Neural cell (in vitro differentiated cells): ENCODE measurements at regions not wholly inside any gene's neighbourhood (a gene's known extent, or its start where the extent isn't known, plus 50 kb on each side); places are given as distances from the start of the nearest gene placed in this dataset.

Experiments
- H2AFZ ChIP-seq: fragments of 200-600, 300-800 bp; sonication (generic), shearing (Covaris generic); 2 replicates; pipeline ENCODE4 v1.6.0; 2014; ENCODE audit warnings: low read depth, mild to moderate bottlenecking, antibody characterized with exemption, low read length, moderate library complexity
- H3F3A ChIP-seq: fragments of 200-600 bp; shearing (Covaris generic); 2 replicates; pipeline ENCODE4 v1.6.1; 2016; ENCODE audit warnings: mild to moderate bottlenecking, moderate library complexity, mixed read lengths, antibody characterized with exemption, low read length; ENCODE audit not compliant: insufficient read depth, poor library complexity, severe bottlenecking
- H3K27ac ChIP-seq: fragments of 200-600, 300-800 bp; sonication (generic), shearing (Covaris generic); 2 replicates; pipeline ENCODE4 v1.5.1; 2014; ENCODE audit warnings: mild to moderate bottlenecking, low read length, moderate library complexity
- H3K27me3 ChIP-seq: fragments of 300-800, 200-600 bp; sonication (generic), shearing (Covaris generic); 2 replicates; pipeline ENCODE4 v1.6.0; 2014; ENCODE audit warnings: mild to moderate bottlenecking, low read depth, low read length, moderate library complexity; ENCODE audit not compliant: insufficient read depth
- H3K36me3 ChIP-seq: fragments of 300-800, 200-600 bp; sonication (generic), shearing (Covaris generic); 2 replicates; pipeline ENCODE4 v1.5.1; 2014; ENCODE audit warnings: mild to moderate bottlenecking, antibody characterized with exemption, low read length, moderate library complexity; ENCODE audit not compliant: insufficient read depth
- H3K4me2 ChIP-seq: fragments of 300-800, 200-600 bp; sonication (generic), shearing (Covaris generic); 2 replicates; pipeline ENCODE4 v1.6.0; 2014; ENCODE audit warnings: mild to moderate bottlenecking, low read length
- H3K4me3 ChIP-seq: fragments of 300-800, 200-600 bp; sonication (generic), shearing (Covaris generic); 2 replicates; pipeline ENCODE4 v1.5.1; 2014; ENCODE audit warnings: mild to moderate bottlenecking, low read length, moderate library complexity
- H3K79me2 ChIP-seq: fragments of 200-600 bp; shearing (Covaris generic); replicated peaks from 2 replicates; pipeline ENCODE4 v1.6.0; 2014; ENCODE audit warnings: mild to moderate bottlenecking, low read length, moderate library complexity; ENCODE audit not compliant: insufficient read depth
- H3K9ac ChIP-seq: fragments of 300-800, 200-600 bp; sonication (generic), shearing (Covaris generic); 2 replicates; pipeline ENCODE4 v1.6.1; 2016; ENCODE audit warnings: mild to moderate bottlenecking, low read length, mixed read lengths
- H3K9me2 ChIP-seq: fragments of 200-600 bp; shearing (Covaris generic); 2 replicates; pipeline ENCODE4 v1.6.1; 2016; ENCODE audit warnings: mild to moderate bottlenecking, low read length, mixed read lengths; ENCODE audit not compliant: insufficient read depth
- H3K9me3 ChIP-seq: fragments of 200-600, 300-800 bp; sonication (generic), shearing (Covaris generic); 2 replicates; pipeline ENCODE4 v1.6.1; 2016; ENCODE audit warnings: mild to moderate bottlenecking, mixed run types, low read length, moderate library complexity, mixed read lengths
- H4K20me1 ChIP-seq: fragments of 200-600 bp; shearing (Covaris generic); 2 replicates; pipeline ENCODE4 v1.6.1; 2016; ENCODE audit warnings: mild to moderate bottlenecking, mixed run types; ENCODE audit not compliant: insufficient read depth
- CTCF ChIP-seq: fragments of 450-650 bp; IDR thresholded peaks from 2 replicates; pipeline ENCODE4 v1.5.1; 2014; ENCODE audit warnings: antibody characterized with exemption, mild to moderate bottlenecking, moderate library complexity; ENCODE audit not compliant: poor library complexity, severe bottlenecking
- EP300 ChIP-seq: fragments of 450-650 bp; conservative IDR thresholded peaks from 2 replicates; pipeline ENCODE4 v1.6.1; 2014; ENCODE audit warnings: antibody characterized with exemption, mild to moderate bottlenecking, moderate library complexity; ENCODE audit not compliant: poor library complexity, severe bottlenecking
- EZH2 ChIP-seq: fragments of 200-600, 300-800 bp; shearing (Covaris generic), sonication (generic); IDR thresholded peaks from 2 replicates; pipeline ENCODE4 v1.6.1; 2014; ENCODE audit warnings: antibody characterized with exemption, low read length, borderline replicate concordance, mild to moderate bottlenecking; ENCODE audit not compliant: insufficient read depth, poor library complexity, severe bottlenecking
- MXI1 ChIP-seq: fragments of 450-650 bp; conservative IDR thresholded peaks from 2 replicates; pipeline ENCODE4 v1.6.1; 2014; ENCODE audit warnings: antibody characterized with exemption, mild to moderate bottlenecking; ENCODE audit not compliant: poor library complexity, severe bottlenecking
- POLR2AphosphoS5 ChIP-seq: IDR thresholded peaks from 2 replicates; pipeline ENCODE4 v1.6.1; 2012
- RAD21 ChIP-seq: fragments of 450-650 bp; conservative IDR thresholded peaks from 2 replicates; pipeline ENCODE4 v1.6.1; 2014; ENCODE audit warnings: antibody characterized with exemption, mild to moderate bottlenecking, moderate library complexity
- REST ChIP-seq: IDR thresholded peaks from 2 replicates; pipeline ENCODE4 v1.6.1; 2012; ENCODE audit warnings: borderline replicate concordance
- SMC3 ChIP-seq: fragments of 450-650 bp; conservative IDR thresholded peaks from 2 replicates; pipeline ENCODE4 v1.6.1; 2014; ENCODE audit warnings: antibody characterized with exemption, mild to moderate bottlenecking, moderate library complexity; ENCODE audit not compliant: poor library complexity
- TAF1 ChIP-seq: IDR thresholded peaks from 2 replicates; pipeline ENCODE4 v1.6.1; 2012; ENCODE audit warnings: low read depth

- no peak for TF ChIP-seq REST
- TF ChIP-seq TAF1, result no peak
- TF ChIP-seq EP300, result no peak
- no peak for TF ChIP-seq SMC3
- no peak for TF ChIP-seq RAD21
- no peak for TF ChIP-seq POLR2AphosphoS5
- TF ChIP-seq MXI1, result no peak
- TF ChIP-seq EZH2, result no peak
- TF ChIP-seq CTCF, result no peak
- Histone ChIP-seq H3K27me3 (no peaks in the 10 kb centered on the region), H3K9ac (no peak overlapping the region), H2AFZ (no peak overlapping the region), H4K20me1 (no peaks in the 10 kb centered on the region), H3K4me3 (no peak overlapping the region), H3K36me3 (no peaks in the 10 kb centered on the region), H3K9me2 (no peaks in the 10 kb centered on the region), H3K27ac (no peak overlapping the region), H3F3A (no peaks in the 10 kb centered on the region), H3K4me2 (no peak overlapping the region), H3K79me2 (no peaks in the 10 kb centered on the region), H3K9me3 (no peaks in the 10 kb centered on the region)
Measured at GRCh38 chr2:48107326-48107925, 201.1 kb upstream of the FBXO11 start.

- H3F3A ChIP-seq, result no peaks in the 10 kb centered on the region
- H3K4me3 ChIP-seq, result no peak overlapping the region
- no peaks in the 10 kb centered on the region for H4K20me1 ChIP-seq
- H3K79me2 ChIP-seq, result no peaks in the 10 kb centered on the region
- H3K9ac ChIP-seq, result no peak overlapping the region
- H3K4me2 ChIP-seq, result no peak overlapping the region
- H3K27me3 ChIP-seq, result no peaks in the 10 kb centered on the region
- no peaks in the 10 kb centered on the region for H3K9me2 ChIP-seq
- no peak overlapping the region for H3K27ac ChIP-seq
- no peaks in the 10 kb centered on the region for H3K9me3 ChIP-seq
- no peaks in the 10 kb centered on the region for H3K36me3 ChIP-seq
- H2AFZ ChIP-seq, result no peak overlapping the region
- TF ChIP-seq SMC3 (no peak), CTCF (no peak), MXI1 (no peak), REST (no peak), RAD21 (no peak), TAF1 (no peak)
Measured at GRCh38 chr2:48108455-48108854, 202.2 kb upstream of the FBXO11 start.
